BE2C (cell line): ENCODE measurements at regions not wholly inside any gene's neighbourhood (a gene's known extent, or its start where the extent isn't known, plus 50 kb on each side); places are given as distances from the start of the nearest gene placed in this dataset.
"Not testable (repeated sequence)": the region's sequence is repeated elsewhere in the genome, so short reads cannot be mapped to it uniquely, and the experiment has no call there.

Experiments used
- DNase-seq: peaks from one replicate; pipeline ENCODE4 v3.0.0-alpha.2; 2020
- H3K27me3 ChIP-seq: fragments of 250-450 bp; sonication (Bioruptor Pico); 2 replicates; pipeline ENCODE4 v1.5.1; 2020; ENCODE audit warnings: mild to moderate bottlenecking
- H3K36me3 ChIP-seq: fragments of 250-450 bp; sonication (Bioruptor Pico); 2 replicates; pipeline ENCODE4 v1.5.1; 2020; ENCODE audit warnings: mild to moderate bottlenecking
- H3K4me1 ChIP-seq: fragments of 250-450 bp; sonication (Bioruptor Pico); 2 replicates; pipeline ENCODE4 v1.5.1; 2020
- H3K4me3 ChIP-seq: 2 replicates; pipeline ENCODE4 v1.5.1; 2011; ENCODE audit warnings: low read depth, low read length
- H3K9me3 ChIP-seq: fragments of 250-450 bp; sonication (Bioruptor Pico); 2 replicates; pipeline ENCODE4 v1.5.1; 2020
- CTCF ChIP-seq: IDR thresholded peaks from 2 replicates; pipeline ENCODE4 v1.5.1; 2012; ENCODE audit warnings: mild to moderate bottlenecking, low read depth, low read length

- no peaks in the 10 kb centered on the region for H3K27me3 ChIP-seq
- DNase-seq: no peak
- no peaks in the 10 kb centered on the region for H3K36me3 ChIP-seq
- H3K4me1 ChIP-seq: no peaks in the 10 kb centered on the region
- no peak for TF ChIP-seq CTCF
- no peak overlapping the region for H3K4me3 ChIP-seq
- no peaks in the 10 kb centered on the region; the same call in 1 of the 2 replicates for H3K9me3 ChIP-seq
Observed at GRCh38 chr1:172724765-172725613, 66.1 kb downstream of the FASLG start.

GRCh38 chr1:172726740-172727139, 67.8 kb downstream of the FASLG start:
- no peak for DNase-seq
- H3K9me3 ChIP-seq: no peaks in the 10 kb centered on the region; the same call in 1 of the 2 replicates
- TF ChIP-seq CTCF: no peak
- H3K36me3 ChIP-seq: no peaks in the 10 kb centered on the region
- H3K4me3 ChIP-seq: no peak overlapping the region
- H3K4me1 ChIP-seq: no peaks in the 10 kb centered on the region
- H3K27me3 ChIP-seq: no peaks in the 10 kb centered on the region

GRCh38 chr1:172727275-172727857, 68.5 kb downstream of the FASLG start:
- DNase-seq: no peak
- H3K9me3 ChIP-seq: no peaks in the 10 kb centered on the region; the same call in 1 of the 2 replicates
- H3K36me3 ChIP-seq: no peaks in the 10 kb centered on the region
- no peaks in the 10 kb centered on the region for H3K4me1 ChIP-seq
- no peaks in the 10 kb centered on the region for H3K27me3 ChIP-seq
- H3K4me3 ChIP-seq: no peak overlapping the region
- TF ChIP-seq CTCF: no peak

- H3K9me3 ChIP-seq: no peaks in the 10 kb centered on the region; the same call in 1 of the 2 replicates
- no peaks in the 10 kb centered on the region for H3K4me1 ChIP-seq
- no peak overlapping the region for H3K4me3 ChIP-seq
- peak; percentile 60 for DNase-seq
- peak; percentile 96 for TF ChIP-seq CTCF
- H3K27me3 ChIP-seq: no peaks in the 10 kb centered on the region
- H3K36me3 ChIP-seq: no peaks in the 10 kb centered on the region
Observed at GRCh38 chr1:172727956-172728603, 69.2 kb downstream of the FASLG start.

GRCh38 chr1:172728705-172729104, 69.8 kb downstream of the FASLG start:
- H3K9me3 ChIP-seq, DNase-seq, H3K36me3 ChIP-seq, H3K4me1 ChIP-seq, H3K4me3 ChIP-seq, H3K27me3 ChIP-seq: not testable (repeated sequence)

- TF ChIP-seq CTCF: no peak
- DNase-seq: no peak
- Histone ChIP-seq H3K27me3 (no peaks in the 10 kb centered on the region), H3K4me1 (no peaks in the 10 kb centered on the region), H3K36me3 (no peaks in the 10 kb centered on the region), H3K4me3 (no peak overlapping the region), H3K9me3 (no peaks in the 10 kb centered on the region; the same call in 1 of the 2 replicates)
Observed at GRCh38 chr1:172732427-172732826, 73.5 kb downstream of the FASLG start.
